ENCODE measurements at regions not wholly inside any gene's neighbourhood (a gene's known extent, or its start where the extent isn't known, plus 50 kb on each side); places are given as distances from the start of the nearest gene placed in this dataset.

DNA sequence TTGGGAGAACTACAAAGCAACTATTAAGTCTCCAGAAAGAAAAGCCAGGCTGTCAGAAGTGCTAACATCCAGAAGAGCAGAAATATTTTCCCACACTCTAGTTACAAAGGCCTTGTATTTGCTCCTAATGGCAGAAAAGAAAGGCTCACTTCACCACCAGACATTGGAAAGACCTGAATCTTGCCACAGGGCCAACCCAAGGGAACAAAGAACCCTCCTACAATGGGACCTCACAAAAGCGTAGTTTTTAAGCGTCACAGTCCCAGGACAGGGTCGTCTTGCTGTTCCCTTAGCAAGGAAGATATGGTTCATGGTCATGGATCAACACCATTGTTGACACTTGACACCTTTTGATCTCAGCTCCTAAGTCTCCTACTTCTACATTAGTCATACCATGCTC, 119.1 kb downstream of the RPS29 start:
- in situ Hi-C loops (cut with HindIII; ENCODE audit: low sequenced_read_pairs), result no loop called here

DNA sequence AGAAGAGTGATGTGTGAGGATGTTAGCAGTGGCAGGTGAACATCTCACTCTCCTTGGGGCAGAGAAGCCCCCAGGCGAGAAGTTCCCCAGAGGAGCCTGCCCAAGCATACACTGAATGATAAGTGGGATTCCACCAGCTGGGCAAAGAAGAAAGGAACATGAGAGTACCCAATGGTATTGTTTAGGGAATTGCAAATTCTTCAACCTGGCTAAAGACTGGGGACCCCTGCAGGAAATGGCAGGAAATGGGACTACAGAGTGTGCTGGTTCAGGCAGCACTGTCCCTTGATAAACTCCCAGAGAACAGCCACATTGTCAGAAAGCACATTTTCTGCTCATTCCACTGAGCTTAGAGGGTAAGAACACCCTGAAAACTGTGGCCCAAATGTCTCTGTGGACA, 121.3 kb downstream of the RPS29 start:
- in situ Hi-C loops (cut with HindIII; ENCODE audit: low sequenced_read_pairs), result no loop called here

DNA sequence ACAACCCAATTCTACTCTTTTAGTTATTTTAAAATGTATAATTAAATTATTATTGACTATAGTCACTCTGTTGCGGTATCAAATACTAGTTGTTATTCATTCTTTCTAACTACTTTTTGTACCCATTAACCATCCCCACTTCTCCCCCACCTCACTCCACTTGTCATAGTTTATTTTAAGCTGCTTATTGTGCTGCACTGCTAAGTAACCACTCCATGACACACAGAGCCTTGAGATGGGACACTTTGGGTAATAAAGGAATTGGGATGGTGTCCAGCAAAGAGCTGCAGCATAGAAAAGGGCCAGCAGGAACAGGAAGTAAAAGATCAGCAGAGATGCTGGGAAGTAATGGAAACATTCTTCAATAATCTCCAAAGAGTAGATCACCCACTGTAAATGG, 123.0 kb downstream of the RPS29 start:
- in situ Hi-C loops (cut with HindIII; ENCODE audit: low sequenced_read_pairs), result no loop called here

DNA sequence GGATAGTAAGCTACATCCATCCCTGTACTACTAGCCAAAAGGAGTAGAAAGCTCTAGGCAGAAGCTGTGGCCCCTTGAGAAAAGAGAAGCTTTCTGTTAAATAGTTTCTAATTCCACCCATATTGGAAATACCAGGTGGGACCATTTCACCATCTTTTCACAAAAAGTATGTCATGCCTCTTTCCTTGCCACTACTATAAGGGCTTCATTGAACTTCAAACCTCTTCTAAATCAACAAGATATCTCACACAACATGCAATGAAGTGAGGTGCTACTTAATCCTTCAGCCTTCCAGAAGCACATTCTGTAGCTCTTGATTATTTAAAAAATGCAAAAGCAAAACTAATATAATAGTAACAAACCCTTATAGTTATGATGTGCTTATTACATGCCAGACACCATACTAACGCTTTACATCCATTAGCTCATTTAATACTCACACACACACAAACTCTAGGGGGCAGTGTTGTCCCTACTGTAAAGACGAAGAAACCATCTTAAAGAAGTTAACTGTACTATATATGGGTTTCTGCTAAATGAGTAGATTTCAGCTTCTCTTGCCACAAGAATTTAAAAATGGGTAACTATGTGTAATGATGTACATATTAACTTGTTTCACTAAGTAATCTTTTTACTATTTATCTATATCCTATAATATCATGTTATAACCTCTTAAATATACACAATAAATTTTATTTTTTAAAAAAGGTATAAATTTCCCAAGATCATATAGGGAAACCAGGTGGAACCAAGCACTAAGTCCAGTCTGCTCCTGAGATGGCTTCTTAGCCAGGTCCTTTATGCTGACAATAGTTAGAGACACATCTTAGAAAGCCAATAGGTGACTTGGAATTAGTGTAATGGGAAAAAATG, 124.4 kb downstream of the RPS29 start:
- in situ Hi-C loops (cut with HindIII; ENCODE audit: low sequenced_read_pairs), result no loop called here

DNA sequence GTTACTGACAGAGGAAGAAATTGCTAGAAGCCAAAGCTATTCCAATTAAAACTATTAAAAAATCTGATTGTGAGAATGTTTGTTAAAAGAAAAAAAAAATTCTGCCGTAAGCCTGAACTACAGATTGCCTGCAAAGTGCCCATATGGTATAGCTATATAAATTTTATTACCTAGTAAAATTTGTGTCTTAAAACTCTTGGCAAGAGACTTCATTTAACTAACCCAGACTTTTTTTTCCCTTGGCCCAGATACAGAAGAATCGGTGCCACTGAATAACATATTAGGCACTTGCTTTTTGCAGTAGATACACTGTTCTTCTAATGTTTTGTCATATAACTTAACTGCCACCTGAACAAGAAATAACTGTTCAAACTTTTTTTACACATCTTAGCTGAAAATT, 125.5 kb downstream of the RPS29 start:
- in situ Hi-C loops (cut with HindIII; ENCODE audit: low sequenced_read_pairs), result no loop called here

DNA sequence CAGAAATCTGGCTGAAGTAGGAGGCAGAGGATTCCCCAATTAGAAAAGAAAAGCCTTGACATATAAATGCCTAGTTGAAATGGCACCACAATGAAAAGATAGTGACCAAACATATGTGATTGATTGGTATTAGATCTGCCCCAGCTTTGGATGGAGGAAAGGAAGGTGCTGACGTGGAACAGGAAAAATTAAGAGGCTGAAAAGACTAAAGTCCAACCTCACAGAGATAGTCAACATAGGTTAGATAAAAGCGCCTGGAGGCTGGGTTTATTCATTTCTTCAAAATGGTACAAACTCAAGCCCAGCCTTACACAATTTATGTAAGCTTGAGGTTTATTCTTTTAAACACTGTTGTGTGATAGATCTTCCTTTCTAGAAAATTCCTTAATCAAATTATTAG, 129.6 kb downstream of the RPS29 start:
- in situ Hi-C loops (cut with HindIII; ENCODE audit: low sequenced_read_pairs), result no loop called here

DNA sequence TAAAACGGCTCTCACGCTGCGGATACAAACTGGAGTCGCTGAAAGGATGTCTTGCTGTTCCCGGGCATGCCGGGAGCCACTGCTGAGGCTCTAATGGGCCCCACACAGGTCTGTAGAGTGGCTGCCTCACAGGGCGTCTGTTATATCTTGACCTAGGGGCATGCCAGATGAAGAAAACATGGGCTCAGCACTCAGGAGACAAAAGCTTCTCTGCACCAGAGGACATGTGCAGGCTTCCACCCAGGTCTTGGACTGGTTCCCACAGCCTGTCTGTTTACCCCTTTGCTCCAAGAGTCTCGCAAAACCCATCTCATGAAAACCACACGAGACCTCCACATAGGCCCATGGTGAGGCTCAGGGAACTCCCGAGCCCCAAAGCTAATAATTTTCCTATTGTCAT, 134.2 kb downstream of the RPS29 start:
- in situ Hi-C loops (cut with HindIII; ENCODE audit: low sequenced_read_pairs), result no loop called here

DNA sequence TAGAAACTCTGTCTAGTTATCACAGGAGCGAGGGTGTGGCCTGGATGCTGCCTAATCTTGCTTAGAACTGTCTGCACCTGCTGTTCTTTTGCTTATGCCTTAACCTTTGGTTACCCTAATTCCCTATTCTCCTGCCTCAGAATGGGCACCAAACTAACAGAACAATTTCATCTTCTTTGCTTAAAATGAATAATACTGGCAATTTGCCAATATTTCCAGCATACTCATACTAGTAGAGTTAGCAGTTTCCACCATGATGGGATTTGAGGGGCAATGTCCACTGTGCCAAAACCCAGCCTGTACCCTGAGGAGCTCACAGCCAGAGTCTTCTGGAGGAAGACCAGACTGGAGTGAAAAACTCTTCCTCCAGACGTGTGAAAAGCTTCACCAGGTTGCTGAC, 136.4 kb downstream of the RPS29 start:
- in situ Hi-C loops (cut with HindIII; ENCODE audit: low sequenced_read_pairs), result no loop called here

DNA sequence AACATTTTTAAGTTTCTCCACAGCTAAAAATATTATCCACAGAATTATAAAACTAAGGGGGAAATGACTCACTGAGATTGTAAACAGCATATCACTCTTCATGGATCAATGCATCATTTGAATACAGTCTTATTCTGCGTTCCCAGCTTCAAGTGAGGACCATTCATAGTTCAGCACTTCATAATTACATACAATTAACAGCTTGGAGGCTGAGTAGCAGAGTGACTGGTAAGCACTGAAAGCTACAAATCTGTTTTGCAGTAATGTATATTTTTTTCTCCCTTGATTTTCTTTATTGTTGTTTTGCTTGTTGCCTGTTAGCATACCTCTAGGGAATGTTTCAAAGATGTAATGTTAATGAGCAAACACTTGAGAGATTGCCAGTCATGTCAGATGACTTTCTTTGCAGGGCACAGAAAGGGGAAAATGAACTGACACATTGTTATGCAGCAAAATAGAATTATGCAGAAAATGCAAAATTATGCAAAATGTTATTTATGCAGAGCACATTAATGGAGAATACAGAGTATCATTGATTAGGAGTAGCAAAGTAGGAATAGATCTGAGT, 138.6 kb downstream of the RPS29 start:
- in situ Hi-C loops (cut with HindIII; ENCODE audit: low sequenced_read_pairs), result no loop called here

DNA sequence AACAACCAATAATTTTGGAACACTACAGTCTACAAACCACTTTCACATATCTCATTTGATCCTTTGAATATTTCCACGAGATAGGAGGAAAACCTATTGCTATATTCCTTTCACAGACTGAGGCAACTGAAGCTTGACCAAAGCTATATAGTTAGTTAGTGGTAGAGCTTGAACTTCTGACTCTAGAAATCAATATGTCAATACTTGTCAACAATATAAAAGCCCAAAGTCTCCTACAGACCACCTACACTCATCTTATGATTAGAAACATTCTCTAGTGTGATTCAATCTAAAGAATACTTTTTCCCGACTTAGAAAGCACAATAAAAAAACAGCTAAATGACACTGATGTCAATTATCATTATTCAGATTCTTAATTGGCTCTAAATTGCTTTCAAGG, 139.4 kb downstream of the RPS29 start:
- in situ Hi-C loops (cut with HindIII; ENCODE audit: low sequenced_read_pairs), result no loop called here

DNA sequence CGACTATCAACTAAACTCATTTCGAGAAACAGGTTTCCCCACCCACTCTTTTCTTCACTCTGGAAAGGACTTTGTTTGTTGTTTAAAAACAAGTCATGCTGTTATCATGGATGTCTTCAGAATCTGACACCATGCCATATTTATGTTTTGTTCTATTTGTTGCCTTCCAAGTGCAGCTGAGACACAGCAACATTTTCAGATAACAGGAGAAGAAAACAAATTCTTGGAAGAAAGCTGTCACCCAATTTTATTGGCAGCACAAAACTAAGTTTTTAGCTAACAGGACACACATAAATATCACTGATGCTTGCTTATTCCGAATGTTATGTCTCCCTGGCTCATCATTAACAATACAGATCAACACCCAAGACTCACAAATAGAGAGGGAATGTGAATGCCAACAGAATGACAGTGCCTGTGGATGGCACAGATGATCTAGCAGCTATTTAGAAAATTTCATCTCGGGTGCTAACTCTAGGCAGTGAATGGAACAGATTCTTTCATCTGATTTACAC, 147.9 kb downstream of the RPS29 start:
- in situ Hi-C loops (cut with HindIII; ENCODE audit: low sequenced_read_pairs), result no loop called here

DNA sequence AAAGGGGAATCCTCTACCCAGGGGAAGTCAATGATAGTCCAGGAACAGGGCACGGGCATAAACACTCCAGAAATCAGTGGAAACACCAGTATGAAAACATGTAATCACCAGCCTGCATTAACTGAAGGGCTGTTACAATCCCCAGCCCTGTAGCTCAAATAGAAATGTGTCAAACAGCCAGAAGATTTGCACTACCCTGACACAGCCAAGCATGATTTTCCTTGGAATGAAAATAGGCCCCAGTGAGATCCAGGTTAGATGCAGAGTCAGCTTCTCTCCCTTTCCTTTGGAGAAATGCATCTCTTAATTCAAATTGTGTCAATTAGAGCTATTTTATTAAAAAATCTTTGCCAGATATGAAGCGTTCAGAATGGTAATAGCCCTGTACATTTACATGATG, 158.1 kb downstream of the RPS29 start:
- in situ Hi-C loops (cut with HindIII; ENCODE audit: low sequenced_read_pairs), result no loop called here

DNA sequence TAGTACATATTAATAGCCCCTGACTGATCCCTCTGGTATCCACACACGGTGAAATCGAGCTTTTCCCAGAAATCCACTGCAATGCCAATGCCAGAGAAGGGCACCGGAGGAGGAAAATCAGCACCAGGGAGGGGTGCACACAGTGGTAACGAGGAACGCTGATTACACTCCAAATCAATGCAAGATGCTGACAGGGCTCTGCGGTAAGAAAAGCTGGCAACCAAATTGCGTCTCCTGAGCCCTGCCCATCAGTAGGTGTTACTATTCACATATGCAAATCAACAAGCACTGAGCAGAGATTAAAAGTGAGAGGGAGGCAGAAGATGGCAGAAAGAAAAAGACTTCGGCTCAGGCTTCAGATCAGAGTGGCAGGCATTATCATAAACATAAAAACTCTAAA, 159.1 kb downstream of the RPS29 start:
- in situ Hi-C loops (cut with HindIII; ENCODE audit: low sequenced_read_pairs), result no loop called here

DNA sequence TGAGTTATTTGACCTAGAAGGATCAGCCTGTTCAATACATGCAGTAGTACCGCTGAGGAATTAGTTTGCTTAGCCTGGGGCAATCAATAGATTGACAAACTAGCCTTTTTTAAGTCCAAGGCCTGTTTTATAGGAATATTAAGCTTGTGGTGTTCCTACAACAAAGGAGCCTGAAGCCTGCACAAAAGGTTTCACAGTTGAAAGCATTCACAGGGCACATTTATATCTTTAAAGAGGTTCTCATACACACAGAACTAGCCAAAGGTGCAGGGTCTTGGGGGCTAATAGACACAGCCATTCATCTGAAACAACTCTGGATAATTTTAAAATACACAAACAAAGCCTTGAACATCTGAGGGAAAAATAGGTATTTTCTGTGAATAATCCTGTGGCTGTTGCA, 160.3 kb downstream of the RPS29 start:
- in situ Hi-C loops (cut with HindIII; ENCODE audit: low sequenced_read_pairs), result no loop called here

DNA sequence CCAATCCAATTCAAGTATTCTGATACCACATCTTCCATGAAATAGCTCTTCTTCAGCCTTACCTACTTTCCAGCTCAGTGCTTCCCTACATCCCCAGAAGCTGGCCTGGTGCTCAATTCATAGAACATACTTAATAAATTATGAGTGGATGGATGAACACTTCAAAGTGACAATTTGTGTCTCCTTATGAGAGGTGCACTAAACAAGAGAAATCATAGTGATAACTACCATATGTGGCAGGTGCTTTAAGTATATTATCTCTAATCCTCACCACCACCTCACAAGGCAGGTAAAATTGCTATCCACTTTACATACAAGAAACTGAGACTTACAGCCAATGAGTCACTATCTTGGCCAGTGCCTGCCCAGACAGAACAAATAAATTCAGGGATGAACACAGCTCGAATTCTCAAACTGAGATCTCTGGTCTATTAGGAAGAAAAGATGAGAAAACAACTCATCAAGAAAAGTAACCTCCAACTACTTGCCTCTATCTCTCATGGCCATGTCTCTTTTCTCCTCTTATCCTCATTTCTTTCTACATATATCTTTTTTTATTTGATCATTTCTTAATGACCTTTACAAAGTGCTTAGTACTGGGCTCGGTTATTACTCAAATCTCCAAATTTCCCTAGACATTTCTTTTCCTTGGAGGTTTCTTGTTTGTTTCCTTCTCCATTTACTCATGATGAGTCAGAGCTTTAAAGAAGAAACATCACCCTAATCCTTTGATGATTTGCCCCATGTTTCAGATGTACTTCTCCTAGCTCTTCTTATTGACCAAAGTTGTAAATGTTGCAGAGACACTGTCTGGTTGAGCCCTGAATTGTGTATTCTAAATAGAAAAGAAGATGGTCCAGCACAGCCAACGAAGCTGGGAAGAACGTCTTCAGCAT, 161.5 kb downstream of the RPS29 start:
- in situ Hi-C loops (cut with HindIII; ENCODE audit: low sequenced_read_pairs), result no loop called here

DNA sequence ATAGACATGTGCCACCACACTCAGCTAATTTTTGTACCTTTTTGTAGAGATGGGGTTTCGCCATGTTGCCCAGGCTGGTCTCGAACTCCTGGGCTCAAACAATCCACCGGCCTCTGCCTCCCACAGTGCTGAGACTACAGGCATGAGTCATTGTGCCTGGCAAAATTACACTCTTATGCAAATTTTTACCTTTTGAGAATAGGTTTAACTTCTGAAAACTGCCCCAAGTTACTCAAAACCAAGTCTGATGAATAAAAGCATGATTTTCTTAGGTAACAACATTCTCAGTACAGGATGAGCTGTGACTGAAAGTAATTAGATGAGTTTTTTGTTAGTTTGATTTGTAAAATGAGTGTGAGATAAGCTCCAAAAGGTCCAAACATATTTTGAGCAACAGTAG, 166.0 kb downstream of the RPS29 start:
- in situ Hi-C loops (cut with HindIII; ENCODE audit: low sequenced_read_pairs), result no loop called here

DNA sequence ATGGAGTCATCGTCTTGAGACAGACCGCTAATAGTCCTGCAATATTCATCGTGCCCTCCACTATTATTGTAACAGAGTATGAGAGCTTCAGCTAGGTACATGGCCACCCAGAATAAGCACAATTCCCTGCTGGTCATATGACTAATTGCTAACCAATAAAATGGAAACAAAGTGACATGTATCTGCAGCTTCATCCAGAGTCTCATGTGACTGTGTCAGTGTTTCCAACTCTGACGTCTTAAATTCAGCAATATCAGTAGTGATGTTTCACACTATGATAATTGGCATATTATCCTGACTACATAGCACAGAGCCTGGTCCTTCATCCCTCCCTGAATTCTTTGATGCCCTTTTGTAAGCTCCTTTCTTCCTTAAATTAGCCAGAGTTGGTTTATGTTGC, 167.4 kb downstream of the RPS29 start:
- in situ Hi-C loops (cut with HindIII; ENCODE audit: low sequenced_read_pairs), result no loop called here

DNA sequence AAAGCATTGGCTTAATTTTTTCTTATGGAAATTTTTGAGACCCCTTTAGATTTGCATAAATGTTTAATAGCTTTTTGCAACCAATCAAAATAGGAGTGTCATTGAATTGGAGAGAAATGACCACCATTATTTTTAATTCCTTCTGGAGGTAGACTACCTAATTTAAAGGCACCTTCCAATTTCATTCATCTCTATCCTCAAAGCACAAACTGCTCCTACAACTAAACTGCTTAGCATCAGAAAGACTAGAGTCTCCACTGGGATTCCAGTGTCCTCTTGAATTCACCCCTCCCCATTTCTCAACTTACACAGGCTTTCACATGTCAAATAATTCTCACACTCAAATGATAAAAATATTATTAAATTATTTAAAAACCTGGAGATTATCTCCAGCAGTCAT, 168.4 kb downstream of the RPS29 start:
- in situ Hi-C loops (cut with HindIII; ENCODE audit: low sequenced_read_pairs), result no loop called here

DNA sequence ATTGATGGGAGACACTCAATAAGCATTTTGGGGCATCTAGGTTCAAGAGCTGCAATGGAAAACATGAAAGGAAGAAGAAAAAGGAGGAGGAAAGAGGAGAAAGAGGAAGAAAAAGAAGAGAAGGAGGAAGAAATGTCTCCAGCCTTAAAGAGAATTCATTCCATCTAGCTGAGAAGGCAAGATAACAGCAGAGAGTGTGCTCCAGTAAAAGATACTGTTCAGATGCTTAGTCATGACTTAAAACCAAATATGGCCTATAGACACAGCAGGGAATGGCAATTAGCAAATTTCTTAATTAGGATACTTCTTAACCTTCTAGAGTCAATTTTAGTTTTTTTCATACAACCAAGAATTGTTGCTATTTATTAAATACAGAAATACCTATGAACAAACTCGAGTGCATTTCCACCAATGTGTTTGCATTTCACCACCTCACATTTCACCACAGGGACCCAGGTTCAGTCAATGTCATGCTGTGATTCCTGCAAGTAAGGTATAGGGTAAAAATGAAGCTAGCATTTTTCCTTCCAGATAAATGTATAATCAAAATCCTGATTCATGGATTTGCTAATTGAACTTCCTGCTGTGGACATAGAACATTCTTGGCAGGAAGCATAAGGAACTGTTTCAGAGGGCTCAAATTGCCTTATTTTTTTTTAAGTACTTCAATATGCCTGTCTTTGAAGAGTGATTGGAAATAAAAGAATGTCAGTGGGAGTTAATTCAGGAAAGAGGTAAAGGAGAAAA, 177.8 kb downstream of the RPS29 start:
- in situ Hi-C loops (cut with HindIII; ENCODE audit: low sequenced_read_pairs), result no loop called here

DNA sequence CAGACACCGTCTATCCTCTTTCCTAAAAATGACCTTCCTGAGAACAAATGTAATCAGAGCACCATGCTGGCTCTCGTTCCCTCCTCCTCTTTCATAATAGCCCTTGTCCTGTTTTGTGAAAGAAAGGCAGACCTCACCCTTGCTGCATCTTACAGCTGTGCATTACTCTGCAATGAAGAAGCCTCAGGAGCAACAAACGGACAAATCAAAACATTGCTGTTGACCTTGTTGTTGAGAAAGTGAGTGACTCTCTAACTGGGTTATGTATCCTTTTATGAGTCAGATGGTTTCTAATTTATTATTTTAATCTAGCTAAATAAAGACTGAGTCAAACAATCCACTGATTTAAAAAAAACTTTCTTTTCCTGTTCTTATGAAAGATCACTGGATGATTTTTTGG, 180.9 kb downstream of the RPS29 start:
- in situ Hi-C loops (cut with HindIII; ENCODE audit: low sequenced_read_pairs), result no loop called here

DNA sequence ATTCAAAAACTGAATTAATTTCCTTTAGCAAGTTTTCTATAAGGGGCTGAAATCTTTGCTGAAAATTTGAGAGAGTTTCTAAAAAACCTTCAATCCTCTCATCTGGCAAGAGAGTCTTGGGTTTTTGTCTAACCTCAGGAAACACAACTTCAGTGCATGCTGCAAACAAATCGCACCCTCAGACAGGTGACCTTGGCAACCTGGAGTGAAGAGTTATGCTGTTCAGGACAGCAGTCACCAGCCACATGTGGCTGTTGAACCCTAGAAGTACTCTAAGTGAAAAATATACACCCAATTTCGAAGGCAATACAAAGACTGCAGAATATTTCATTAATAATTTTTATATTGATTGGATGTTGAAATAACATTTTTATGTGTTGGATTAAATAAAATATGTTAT, 184.8 kb downstream of the RPS29 start:
- in situ Hi-C loops (cut with HindIII; ENCODE audit: low sequenced_read_pairs), result no loop called here
